Loucy (cell line): ENCODE measurements at regions not wholly inside any gene's neighbourhood (a gene's known extent, or its start where the extent isn't known, plus 50 kb on each side); places are given as distances from the start of the nearest gene placed in this dataset.

Source experiments
- H2AFZ ChIP-seq: fragments of 200-600 bp; sonication (generic); 2 replicates; pipeline ENCODE4 v1.6.0; 2016; ENCODE audit warnings: antibody characterized with exemption, mild to moderate bottlenecking, low read length, moderate library complexity
- H3F3A ChIP-seq: fragments of 200-600 bp; 2 replicates; pipeline ENCODE4 v1.6.0; 2016; ENCODE audit warnings: antibody characterized with exemption, low read depth, mild to moderate bottlenecking
- H3K27me3 ChIP-seq: fragments of 200-600 bp; sonication (generic); 2 replicates; pipeline ENCODE4 v1.6.1; 2014; ENCODE audit warnings: low read length, mild to moderate bottlenecking; ENCODE audit not compliant: insufficient read depth, poor library complexity, severe bottlenecking
- H3K36me3 ChIP-seq: fragments of 200-600 bp; sonication (generic); 2 replicates; pipeline ENCODE4 v1.6.1; 2016; ENCODE audit warnings: low read length; ENCODE audit not compliant: insufficient read depth
- H3K4me1 ChIP-seq: fragments of 200-600 bp; sonication (generic); 2 replicates; pipeline ENCODE4 v1.5.1; 2014; ENCODE audit warnings: low read length, mild to moderate bottlenecking; ENCODE audit not compliant: insufficient read depth, poor library complexity, severe bottlenecking
- H3K4me2 ChIP-seq: fragments of 200-600 bp; sonication (generic); 2 replicates; pipeline ENCODE4 v1.6.0; 2014; ENCODE audit warnings: antibody characterized with exemption, low read length, low read depth, mild to moderate bottlenecking; ENCODE audit not compliant: poor library complexity, severe bottlenecking
- H3K4me3 ChIP-seq: fragments of 200-600 bp; sonication (generic); 2 replicates; pipeline ENCODE4 v1.5.1; 2014; ENCODE audit warnings: low read length, mild to moderate bottlenecking, mixed read lengths; ENCODE audit not compliant: poor library complexity, severe bottlenecking
- H3K79me2 ChIP-seq: fragments of 200-600 bp; sonication (generic); 2 replicates; pipeline ENCODE4 v1.6.1; 2014; ENCODE audit warnings: low read length; ENCODE audit not compliant: insufficient read depth
- H3K9ac ChIP-seq: fragments of 200-600 bp; sonication (generic); 2 replicates; pipeline ENCODE4 v1.6.0; 2014; ENCODE audit warnings: mild to moderate bottlenecking, low read depth, low read length, moderate library complexity; ENCODE audit not compliant: poor library complexity, severe bottlenecking
- H3K9me2 ChIP-seq: fragments of 200-600 bp; sonication (generic); replicated peaks from 2 replicates; pipeline ENCODE4 v1.6.1; 2016; ENCODE audit warnings: low read depth, low read length, mixed read lengths
- H3K9me3 ChIP-seq: fragments of 200-600 bp; sonication (generic); 2 replicates; pipeline ENCODE4 v1.6.1; 2014; ENCODE audit warnings: mild to moderate bottlenecking, antibody characterized with exemption, low read length, low read depth; ENCODE audit not compliant: insufficient read depth
- H4K20me1 ChIP-seq: fragments of 200-600 bp; sonication (generic); 2 replicates; pipeline ENCODE4 v1.6.0; 2014; ENCODE audit warnings: antibody characterized with exemption, low read length, mild to moderate bottlenecking; ENCODE audit not compliant: insufficient read depth, poor library complexity, severe bottlenecking
- CTCF ChIP-seq: fragments of 200-600 bp; sonication (generic); conservative IDR thresholded peaks from 2 replicates; pipeline ENCODE4 v1.5.1; 2014; ENCODE audit warnings: mild to moderate bottlenecking, antibody characterized with exemption, low read length
- EZH2phosphoT487 ChIP-seq: fragments of 200-600 bp; IDR thresholded peaks from 2 replicates; pipeline ENCODE4 v1.6.1; 2018; ENCODE audit warnings: antibody characterized with exemption, mild to moderate bottlenecking, moderate library complexity, borderline replicate concordance

DNA sequence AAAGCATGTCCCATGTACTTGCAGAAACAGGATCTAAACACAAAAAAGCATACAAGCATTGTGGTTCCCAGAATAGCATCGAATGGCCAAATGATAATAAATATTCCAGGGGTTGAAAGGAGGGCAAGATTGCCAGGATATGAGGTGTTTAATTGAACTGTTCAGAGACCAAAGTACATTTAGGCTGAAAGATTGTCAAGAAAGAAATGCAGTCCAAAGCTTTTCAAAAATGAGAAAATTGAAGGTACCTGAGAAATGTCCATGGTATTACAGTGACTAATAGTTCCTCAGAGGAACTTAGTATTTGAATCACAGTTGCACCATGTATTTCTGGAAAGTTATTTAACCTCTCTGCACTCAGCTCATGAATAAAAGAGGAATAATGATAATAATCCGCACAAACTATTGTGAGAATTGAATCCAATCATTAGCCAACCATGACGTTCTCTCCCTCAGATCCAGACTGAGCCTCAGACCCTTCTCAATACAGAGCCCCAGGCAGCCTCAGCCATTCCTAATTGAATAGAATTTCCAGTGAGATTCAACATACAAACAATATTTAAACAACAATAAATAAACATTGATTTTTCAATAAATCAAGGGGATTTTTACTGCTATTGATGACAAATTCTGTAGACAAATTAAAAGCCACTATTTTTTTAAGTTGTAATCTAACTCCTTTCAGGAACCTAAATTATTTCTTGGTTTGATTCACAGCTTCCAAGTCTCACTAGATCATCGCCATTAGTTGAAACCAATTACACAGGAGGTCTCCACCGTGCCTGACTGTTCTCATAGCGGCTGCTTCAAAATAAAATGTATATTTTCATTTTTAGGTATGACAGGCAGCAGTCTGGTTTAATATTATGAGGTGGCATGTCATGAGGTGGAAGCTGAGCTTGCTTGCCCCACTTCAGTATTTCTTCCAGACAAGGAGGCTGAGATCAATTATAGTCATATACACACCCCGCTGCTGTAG, 144.3 kb upstream of the TENT5A start:
- H3F3A ChIP-seq, result no peaks in the 10 kb centered on the region
- H2AFZ ChIP-seq, result no peak overlapping the region
- no peak overlapping the region for H3K4me2 ChIP-seq
- no peaks in the 10 kb centered on the region for H3K27me3 ChIP-seq
- no peak overlapping the region for H3K4me3 ChIP-seq
- H3K9ac ChIP-seq, result no peak overlapping the region
- H3K79me2 ChIP-seq, result no peaks in the 10 kb centered on the region
- TF ChIP-seq CTCF, result no peak
- TF ChIP-seq EZH2phosphoT487, result no peak
- H3K9me2 ChIP-seq, result no peaks in the 10 kb centered on the region
- no peaks in the 10 kb centered on the region for H3K9me3 ChIP-seq
- H3K4me1 ChIP-seq, result peaks cover 31% of the 10 kb centered on the region
- no peaks in the 10 kb centered on the region for H3K36me3 ChIP-seq
- no peaks in the 10 kb centered on the region for H4K20me1 ChIP-seq

DNA sequence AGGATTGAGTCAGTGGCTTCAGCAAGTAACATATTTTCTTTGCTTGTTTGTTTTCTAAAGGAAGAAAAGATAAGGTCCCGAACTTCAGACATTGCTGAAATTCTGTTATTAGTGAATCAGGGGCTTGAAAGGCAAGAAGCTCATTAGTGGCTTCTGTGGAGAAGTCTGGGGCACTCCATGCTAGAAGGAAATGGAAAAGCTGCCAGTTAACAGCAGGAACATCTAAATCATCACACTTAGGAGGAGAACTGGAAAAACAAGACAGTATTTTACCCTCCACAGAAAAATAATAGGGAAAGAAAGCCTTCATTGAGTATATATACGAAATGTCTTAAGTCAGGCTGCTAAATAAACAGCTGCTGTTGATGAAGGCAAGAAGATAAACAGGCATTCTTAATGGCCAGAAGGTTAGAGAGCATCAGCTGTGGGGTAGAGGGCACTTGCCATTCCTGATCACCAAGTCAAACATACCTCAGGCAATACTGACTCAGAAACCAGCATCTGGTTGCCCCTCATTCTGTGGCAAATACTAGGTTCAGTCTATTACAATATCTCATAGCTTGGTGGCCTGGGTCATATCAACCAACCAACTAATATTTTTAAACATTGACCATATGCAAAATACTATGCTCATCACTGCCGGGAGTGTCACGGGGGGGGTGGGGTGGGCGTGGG, 143.2 kb upstream of the TENT5A start:
- Histone ChIP-seq H3F3A (no peaks in the 10 kb centered on the region), H3K4me1 (peaks cover 25% of the 10 kb centered on the region), H3K9me2 (no peaks in the 10 kb centered on the region), H4K20me1 (no peaks in the 10 kb centered on the region), H3K4me2 (no peak overlapping the region), H3K9me3 (no peaks in the 10 kb centered on the region), H3K9ac (no peak overlapping the region), H3K4me3 (no peak overlapping the region), H3K36me3 (no peaks in the 10 kb centered on the region), H3K79me2 (no peaks in the 10 kb centered on the region), H2AFZ (no peak overlapping the region), H3K27me3 (no peaks in the 10 kb centered on the region)
- TF ChIP-seq CTCF (no peak), EZH2phosphoT487 (no peak)

DNA sequence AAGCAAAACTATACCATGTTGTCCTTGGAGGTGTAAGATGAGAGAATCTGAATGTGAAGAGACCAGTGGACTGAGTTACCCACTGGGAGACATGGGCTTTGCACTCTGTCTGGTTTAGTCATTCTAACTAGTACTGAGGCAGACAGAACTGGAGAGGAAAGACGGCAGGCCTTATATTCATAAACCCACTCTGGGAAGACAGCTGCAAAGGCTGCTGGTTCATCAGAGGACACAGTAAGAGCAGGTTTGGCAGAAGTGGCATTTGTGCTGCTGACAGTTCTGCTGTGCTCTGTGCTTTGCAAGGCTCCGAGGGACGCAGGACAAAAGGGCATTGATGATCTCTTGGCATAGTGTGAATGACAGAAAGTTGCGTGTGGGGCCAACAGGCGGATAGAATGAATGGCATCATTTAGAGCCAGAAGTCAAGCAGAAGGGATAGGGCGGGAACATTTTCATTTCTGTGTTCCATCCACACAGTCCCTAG, 142.3 kb upstream of the TENT5A start:
- Histone ChIP-seq H3K79me2 (no peaks in the 10 kb centered on the region), H3K36me3 (no peaks in the 10 kb centered on the region), H3K4me2 (peak overlapping the region; percentile 21), H3K9me2 (no peaks in the 10 kb centered on the region), H3K9me3 (no peaks in the 10 kb centered on the region), H3K9ac (no peak overlapping the region), H2AFZ (peak overlapping the region; percentile 41), H3F3A (no peaks in the 10 kb centered on the region), H3K4me3 (no peak overlapping the region), H4K20me1 (no peaks in the 10 kb centered on the region), H3K4me1 (peaks cover 21% of the 10 kb centered on the region), H3K27me3 (no peaks in the 10 kb centered on the region)
- TF ChIP-seq CTCF (no peak), EZH2phosphoT487 (no peak)
